ENCODE measurements at regions not wholly inside any gene's neighbourhood (a gene's known extent, or its start where the extent isn't known, plus 50 kb on each side); places are given as distances from the start of the nearest gene placed in this dataset.
A peak's percentile ranks its signal among the peaks of the same experiment; 100 is the strongest.

DNA sequence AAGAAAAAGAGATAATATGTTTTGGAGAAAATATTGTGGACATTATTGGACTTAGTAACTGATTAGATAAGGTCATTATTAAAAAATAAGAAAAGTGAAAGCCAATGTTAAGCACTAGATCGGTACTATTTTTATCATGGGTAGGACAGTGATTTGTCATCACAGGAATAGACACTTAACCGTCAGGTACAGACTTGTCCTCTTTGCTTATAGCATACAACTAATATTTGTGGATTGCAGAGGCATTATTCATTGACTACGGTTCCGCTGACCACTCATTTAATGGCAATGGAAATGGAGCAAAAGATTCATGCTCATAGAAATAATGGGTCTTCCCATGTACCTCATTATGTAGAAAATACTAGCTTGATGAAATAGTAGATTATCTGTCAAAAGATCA, 596.3 kb upstream of the CA10 start:
- Histone ChIP-seq H3K9ac (no peak overlapping the region), H3F3A (replicated peaks; ENCODE audit: insufficient read depth) (no peaks in the 10 kb centered on the region), H2AFZ (ENCODE audit: low read depth) (no peak overlapping the region), H3K79me2 (ENCODE audit: insufficient read depth) (no peaks in the 10 kb centered on the region), H4K20me1 (ENCODE audit: insufficient read depth) (no peaks in the 10 kb centered on the region), H3K9me2 (no peaks in the 10 kb centered on the region), H3K4me3 (ENCODE audit: low read depth in 2 of 2, low read length in 1 of 2) (no peak overlapping the region), H3K27me3 (ENCODE audit: insufficient read depth) (no peaks in the 10 kb centered on the region), H3K36me3 (replicated peaks in 1 of 2; ENCODE audit: control insufficient read depth in 1 of 2, insufficient read depth in 2 of 2, low read length in 1 of 2) (no peaks in the 10 kb centered on the region), H3K4me2 (no peak overlapping the region), H3K9me3 (no peaks in the 10 kb centered on the region), H3K27ac (ENCODE audit: low read depth in 2 of 2, low read length in 1 of 2) (no peak overlapping the region), H3K4me1 (ENCODE audit: control insufficient read depth in 1 of 2, insufficient read depth in 2 of 2, low read depth in 1 of 2, low read length in 1 of 2) (peaks cover 0 to 8% of the 10 kb centered on the region in 2 experiments; a peak in 1 of 4 replicates)
- 33% methylated on average over 4 of the region's 4 CpGs for WGBS (ENCODE audit: low lambda C conversion rate)
- POLR2A ChIA-PET, result no interaction called here
- no peak for DNase-seq
- TF ChIP-seq FOXJ3 (CRISPR knock-in tag; IDR thresholded peaks at IDR 0.05), result no peak
- no peak for TF ChIP-seq FOSL2 (IDR thresholded peaks at IDR 0.05; ENCODE audit: borderline replicate concordance, low read depth)
- TF ChIP-seq GATA2 (CRISPR knock-in tag; IDR thresholded peaks at IDR 0.05), result no peak
- TF ChIP-seq TCF12 (IDR thresholded peaks at IDR 0.05), result no peak
- CTCF ChIA-PET, result no interaction called here

DNA sequence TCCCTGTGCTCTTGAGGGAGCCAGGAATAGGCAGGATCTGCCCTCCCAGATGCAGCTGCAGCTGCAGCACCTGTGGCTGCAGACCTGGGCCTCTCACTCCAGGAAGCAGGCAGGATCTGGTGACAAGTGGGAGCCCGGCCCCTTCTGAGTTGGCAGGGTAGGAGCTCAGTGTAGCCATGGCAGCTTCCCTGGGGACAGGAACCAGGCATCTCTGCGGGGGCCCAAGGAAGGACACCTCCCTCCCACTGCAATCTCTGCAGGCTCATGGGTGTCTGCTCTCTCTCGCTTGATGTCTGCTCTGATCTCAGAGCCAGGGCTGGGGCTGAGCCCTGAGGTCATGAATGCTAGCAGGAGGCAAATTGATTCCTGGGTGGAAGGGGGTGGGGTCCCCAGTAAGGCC, 592.5 kb upstream of the CA10 start:
- no peak overlapping the region for H3K4me3 ChIP-seq (ENCODE audit: low read depth in 2 of 2, low read length in 1 of 2)
- peaks cover 0 to 8% of the 10 kb centered on the region in 2 experiments; a peak in 1 of 4 replicates for H3K4me1 ChIP-seq (ENCODE audit: control insufficient read depth in 1 of 2, insufficient read depth in 2 of 2, low read depth in 1 of 2, low read length in 1 of 2)
- no peaks in the 10 kb centered on the region; the same call in 1 of the 2 replicates for H3K9me2 ChIP-seq
- TF ChIP-seq, protein P1, sequence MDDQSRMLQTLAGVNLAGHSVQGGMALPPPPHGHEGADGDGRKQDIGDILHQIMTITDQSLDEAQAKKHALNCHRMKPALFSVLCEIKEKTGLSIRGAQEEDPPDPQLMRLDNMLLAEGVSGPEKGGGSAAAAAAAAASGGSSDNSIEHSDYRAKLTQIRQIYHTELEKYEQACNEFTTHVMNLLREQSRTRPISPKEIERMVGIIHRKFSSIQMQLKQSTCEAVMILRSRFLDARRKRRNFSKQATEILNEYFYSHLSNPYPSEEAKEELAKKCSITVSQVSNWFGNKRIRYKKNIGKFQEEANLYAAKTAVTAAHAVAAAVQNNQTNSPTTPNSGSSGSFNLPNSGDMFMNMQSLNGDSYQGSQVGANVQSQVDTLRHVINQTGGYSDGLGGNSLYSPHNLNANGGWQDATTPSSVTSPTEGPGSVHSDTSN (IDR thresholded peaks at IDR 0.05), result no peak
- TF ChIP-seq EP300 (IDR thresholded peaks at IDR 0.05; ENCODE audit: borderline replicate concordance in 1 of 2, low read depth in 1 of 2, low read length in 1 of 2) (no peak), RFX5 (IDR thresholded peaks at IDR 0.05; ENCODE audit: low read length) (no peak), RCOR1 (IDR thresholded peaks at IDR 0.05; ENCODE audit: low read length) (no peak), GABPA (IDR thresholded peaks at IDR 0.05; ENCODE audit: low read depth) (no peak), EZH2phosphoT487 (IDR thresholded peaks at IDR 0.05; ENCODE audit: borderline replicate concordance, low read depth) (no peak), MEF2A (IDR thresholded peaks at IDR 0.05; ENCODE audit: borderline replicate concordance, low read depth) (no peak), FOXJ3 (CRISPR knock-in tag; IDR thresholded peaks at IDR 0.05) (no peak), CHD2 (IDR thresholded peaks at IDR 0.05; ENCODE audit: low read length, partially characterized antibody) (no peak), FOSL2 (IDR thresholded peaks at IDR 0.05; ENCODE audit: borderline replicate concordance, low read depth) (no peak), RAD21 (IDR thresholded peaks at IDR 0.05; ENCODE audit: low read length) (no peak), ELF1 (IDR thresholded peaks at IDR 0.05) (no peak), TEAD4 (IDR thresholded peaks at IDR 0.05; ENCODE audit: borderline replicate concordance, insufficient read depth) (no peak)
- TF ChIP-seq, protein P2, sequence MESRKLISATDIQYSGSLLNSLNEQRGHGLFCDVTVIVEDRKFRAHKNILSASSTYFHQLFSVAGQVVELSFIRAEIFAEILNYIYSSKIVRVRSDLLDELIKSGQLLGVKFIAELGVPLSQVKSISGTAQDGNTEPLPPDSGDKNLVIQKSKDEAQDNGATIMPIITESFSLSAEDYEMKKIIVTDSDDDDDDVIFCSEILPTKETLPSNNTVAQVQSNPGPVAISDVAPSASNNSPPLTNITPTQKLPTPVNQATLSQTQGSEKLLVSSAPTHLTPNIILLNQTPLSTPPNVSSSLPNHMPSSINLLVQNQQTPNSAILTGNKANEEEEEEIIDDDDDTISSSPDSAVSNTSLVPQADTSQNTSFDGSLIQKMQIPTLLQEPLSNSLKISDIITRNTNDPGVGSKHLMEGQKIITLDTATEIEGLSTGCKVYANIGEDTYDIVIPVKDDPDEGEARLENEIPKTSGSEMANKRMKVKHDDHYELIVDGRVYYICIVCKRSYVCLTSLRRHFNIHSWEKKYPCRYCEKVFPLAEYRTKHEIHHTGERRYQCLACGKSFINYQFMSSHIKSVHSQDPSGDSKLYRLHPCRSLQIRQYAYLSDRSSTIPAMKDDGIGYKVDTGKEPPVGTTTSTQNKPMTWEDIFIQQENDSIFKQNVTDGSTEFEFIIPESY (IDR thresholded peaks at IDR 0.05; ENCODE audit: borderline replicate concordance, low read depth), result no peak
- TF ChIP-seq, protein P3, sequence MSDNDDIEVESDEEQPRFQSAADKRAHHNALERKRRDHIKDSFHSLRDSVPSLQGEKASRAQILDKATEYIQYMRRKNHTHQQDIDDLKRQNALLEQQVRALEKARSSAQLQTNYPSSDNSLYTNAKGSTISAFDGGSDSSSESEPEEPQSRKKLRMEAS (IDR thresholded peaks at IDR 0.05; ENCODE audit: low read depth), result no peak
- TF ChIP-seq, protein P4, sequence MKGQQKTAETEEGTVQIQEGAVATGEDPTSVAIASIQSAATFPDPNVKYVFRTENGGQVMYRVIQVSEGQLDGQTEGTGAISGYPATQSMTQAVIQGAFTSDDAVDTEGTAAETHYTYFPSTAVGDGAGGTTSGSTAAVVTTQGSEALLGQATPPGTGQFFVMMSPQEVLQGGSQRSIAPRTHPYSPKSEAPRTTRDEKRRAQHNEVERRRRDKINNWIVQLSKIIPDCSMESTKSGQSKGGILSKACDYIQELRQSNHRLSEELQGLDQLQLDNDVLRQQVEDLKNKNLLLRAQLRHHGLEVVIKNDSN (IDR thresholded peaks at IDR 0.05; ENCODE audit: borderline replicate concordance, low read depth), result no peak
- no peak overlapping the region for H2AFZ ChIP-seq (ENCODE audit: low read depth)
- H3K4me2 ChIP-seq, result no peak overlapping the region
- no peaks in the 10 kb centered on the region for H4K20me1 ChIP-seq (ENCODE audit: insufficient read depth)
- no peaks in the 10 kb centered on the region for H3K27me3 ChIP-seq (ENCODE audit: insufficient read depth)
- DNase-seq, result peak; percentile 6
- ChIA-PET POLR2A (no interaction called here), CTCF (interaction anchor here (0.6 kb wide), 1 partner anchor 315 kb away, joined by 3 read pairs; no protein-coding TSS in a partner anchor)
- H3K36me3 ChIP-seq (replicated peaks in 1 of 2; ENCODE audit: control insufficient read depth in 1 of 2, insufficient read depth in 2 of 2, low read length in 1 of 2), result no peaks in the 10 kb centered on the region
- H3K9me3 ChIP-seq, result no peaks in the 10 kb centered on the region
- no peaks in the 10 kb centered on the region for H3F3A ChIP-seq (replicated peaks; ENCODE audit: insufficient read depth)
- no peak overlapping the region for H3K27ac ChIP-seq (ENCODE audit: low read depth in 2 of 2, low read length in 1 of 2)
- 17% methylated on average over 1 of the region's 3 CpGs for WGBS (ENCODE audit: low lambda C conversion rate)
- no peaks in the 10 kb centered on the region for H3K79me2 ChIP-seq (ENCODE audit: insufficient read depth)
- H3K9ac ChIP-seq, result no peak overlapping the region
